NK-92 (cell line): ENCODE measurements at regions not wholly inside any gene's neighbourhood (a gene's known extent, or its start where the extent isn't known, plus 50 kb on each side); places are given as distances from the start of the nearest gene placed in this dataset.

Experiments used
- DNase-seq: peaks from one replicate; lab custom pipeline; 2025; ENCODE audit not compliant: unreplicated experiment; lab: John Stamatoyannopoulos, UW

GRCh38 chr2:234135750-234136221, 85.3 kb downstream of the SPP2 start:
- DNase-seq, result no peak

- DNase-seq, result no peak
Measured at GRCh38 chr2:234134496-234134895, 84.0 kb downstream of the SPP2 start.

- no peak for DNase-seq
Measured at GRCh38 chr2:234133004-234133403, 82.5 kb downstream of the SPP2 start.

GRCh38 chr2:234130777-234131181, 80.3 kb downstream of the SPP2 start:
- no peak for DNase-seq

- DNase-seq, result no peak
Measured at GRCh38 chr2:234128606-234129005, 78.1 kb downstream of the SPP2 start.
